ENCODE measurements at regions not wholly inside any gene's neighbourhood (a gene's known extent, or its start where the extent isn't known, plus 50 kb on each side); places are given as distances from the start of the nearest gene placed in this dataset.

GRCh38 chr12:66047411-66048021 is 83.0 kb downstream of the LLPH start:
- DNase-seq (ENCODE audit: low read depth), result no peak
- no peak for TF ChIP-seq CTCF (IDR thresholded peaks at IDR 0.05; ENCODE audit: control insufficient read depth, insufficient read depth, low read depth, low read length, missing control alignments)
- no peak overlapping the region for H3K4me3 ChIP-seq (ENCODE audit: control insufficient read depth, low read depth, low read length)

DNA sequence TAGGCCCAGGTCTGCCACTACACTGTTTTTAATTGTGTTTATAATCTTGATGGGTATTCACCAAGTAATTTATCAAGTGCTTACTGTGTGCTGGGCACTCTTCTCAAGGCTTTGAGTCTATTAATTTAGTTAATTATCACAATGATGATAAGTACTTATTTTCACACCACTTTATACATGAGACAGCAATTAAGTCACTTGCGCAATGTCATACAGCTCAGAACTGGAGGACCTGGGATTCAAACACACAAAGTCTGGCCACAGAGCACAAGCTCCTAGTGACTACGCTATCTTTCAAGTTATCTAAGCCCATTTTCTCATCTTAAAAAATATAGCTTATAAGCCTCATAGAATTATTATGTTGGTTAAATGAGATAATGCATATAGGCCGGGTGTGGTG is 85.0 kb downstream of the LLPH start:
- no peak for DNase-seq (ENCODE audit: low read depth)

GRCh38 chr12:66044731-66045130 is 85.8 kb downstream of the LLPH start:
- TF ChIP-seq CTCF (IDR thresholded peaks at IDR 0.05; ENCODE audit: control insufficient read depth, insufficient read depth, low read depth, low read length, missing control alignments), result no peak
- H3K4me3 ChIP-seq (ENCODE audit: control insufficient read depth, low read depth, low read length), result no peak overlapping the region
- DNase-seq (ENCODE audit: low read depth), result no peak

More for the DNA sequence above, 85.0 kb downstream of the LLPH start:
- H3K4me3 ChIP-seq (ENCODE audit: control insufficient read depth, low read depth, low read length), result no peak overlapping the region
- no peak for TF ChIP-seq CTCF (IDR thresholded peaks at IDR 0.05; ENCODE audit: control insufficient read depth, insufficient read depth, low read depth, low read length, missing control alignments)

GRCh38 chr12:66043035-66043434 is 87.5 kb downstream of the LLPH start:
- TF ChIP-seq CTCF (IDR thresholded peaks at IDR 0.05; ENCODE audit: control insufficient read depth, insufficient read depth, low read depth, low read length, missing control alignments), result no peak
- H3K4me3 ChIP-seq (ENCODE audit: control insufficient read depth, low read depth, low read length), result no peak overlapping the region
- no peak for DNase-seq (ENCODE audit: low read depth)

DNA sequence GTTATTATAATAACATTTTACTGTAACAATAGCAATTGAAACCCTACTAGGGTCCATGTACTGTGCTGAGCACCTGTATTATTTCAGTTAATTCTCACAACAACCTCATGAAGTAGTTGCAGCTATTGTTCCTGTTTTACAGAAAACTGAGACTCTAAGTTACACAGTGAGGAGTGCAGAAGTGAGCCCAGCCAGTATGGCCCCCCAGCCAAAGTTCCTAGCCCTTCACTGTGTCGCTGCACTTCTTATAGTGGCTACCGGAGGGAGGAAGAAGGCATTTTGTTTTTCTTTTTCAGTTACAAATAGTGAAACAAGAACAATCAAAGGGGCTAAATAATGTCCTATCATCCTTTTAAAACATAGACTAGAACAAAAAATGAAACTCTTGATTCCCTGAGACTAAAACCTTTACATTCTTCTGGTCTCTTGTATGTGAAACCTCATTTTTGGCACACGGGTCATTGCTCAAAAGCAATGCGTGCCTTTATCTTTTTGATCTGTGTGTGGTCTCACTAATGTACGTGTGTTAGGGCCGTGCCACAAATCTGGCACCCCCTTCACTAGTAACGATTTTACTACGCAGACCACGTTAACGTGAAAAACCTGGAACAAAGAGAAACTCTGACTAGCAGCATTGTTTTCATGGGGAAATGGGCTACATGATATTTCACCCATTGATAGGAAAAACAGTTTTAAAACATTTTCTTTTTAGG is 88.7 kb downstream of the LLPH start:
- TF ChIP-seq CTCF (IDR thresholded peaks at IDR 0.05; ENCODE audit: control insufficient read depth, insufficient read depth, low read depth, low read length, missing control alignments), result no peak
- no peak overlapping the region for H3K4me3 ChIP-seq (ENCODE audit: control insufficient read depth, low read depth, low read length)
- DNase-seq (ENCODE audit: low read depth), result no peak

- no peak overlapping the region for H3K4me3 ChIP-seq (ENCODE audit: control insufficient read depth, low read depth, low read length)
- DNase-seq (ENCODE audit: low read depth), result peak; percentile 90
- peak; percentile 25 for TF ChIP-seq CTCF (IDR thresholded peaks at IDR 0.05; ENCODE audit: control insufficient read depth, insufficient read depth, low read depth, low read length, missing control alignments)
Measured at GRCh38 chr12:66036317-66036716, 94.2 kb downstream of the LLPH start.
